ENCODE measurements at regions not wholly inside any gene's neighbourhood (a gene's known extent, or its start where the extent isn't known, plus 50 kb on each side); places are given as distances from the start of the nearest gene placed in this dataset.

GRCh38 chr18:34097312-34097711 lies 127.4 kb downstream of the NOL4 start:
- ATAC-seq (ENCODE audit: low FRiP score in 2 of 2), result no peak
- WGBS, 2 donors, result 31 to 41% methylated on average over 1 of the region's 1 CpG
- no peak overlapping the region for H3K4me3 ChIP-seq
- H3K4me1 ChIP-seq, result no peaks in the 10 kb centered on the region
- H3K27me3 ChIP-seq, result no peaks in the 10 kb centered on the region
- H3K9me3 ChIP-seq, result no peaks in the 10 kb centered on the region
- H3K36me3 ChIP-seq, result no peaks in the 10 kb centered on the region
- DNase-seq, result no peak
- TF ChIP-seq POLR2AphosphoS5 (IDR thresholded peaks at IDR 0.05) (no peak), POLR2A (IDR thresholded peaks at IDR 0.05) (no peak), EP300 (IDR thresholded peaks at IDR 0.05) (no peak), CTCF (IDR thresholded peaks at IDR 0.05) (no peak)
- no peak overlapping the region for H3K27ac ChIP-seq

- 73 to 89% methylated on average over 1 of the region's 1 CpG for WGBS, 2 donors
- no peak for TF ChIP-seq POLR2A (IDR thresholded peaks at IDR 0.05)
- TF ChIP-seq CTCF (IDR thresholded peaks at IDR 0.05), result no peak
- TF ChIP-seq POLR2AphosphoS5 (IDR thresholded peaks at IDR 0.05), result no peak
- no peak for TF ChIP-seq EP300 (IDR thresholded peaks at IDR 0.05)
- DNase-seq (no peak), ATAC-seq (ENCODE audit: low FRiP score in 2 of 2) (no peak)
- H3K9me3 ChIP-seq, result no peaks in the 10 kb centered on the region
- no peaks in the 10 kb centered on the region for H3K4me1 ChIP-seq
- H3K27me3 ChIP-seq, result no peaks in the 10 kb centered on the region
- H3K4me3 ChIP-seq, result no peak overlapping the region
- H3K36me3 ChIP-seq, result no peaks in the 10 kb centered on the region
- no peak overlapping the region for H3K27ac ChIP-seq
These were observed 130.6 kb downstream of the NOL4 start for GRCh38 chr18:34094148-34094547.

- TF ChIP-seq POLR2A (IDR thresholded peaks at IDR 0.05) (no peak), EP300 (IDR thresholded peaks at IDR 0.05) (no peak), CTCF (IDR thresholded peaks at IDR 0.05) (no peak), POLR2AphosphoS5 (IDR thresholded peaks at IDR 0.05) (no peak)
- ATAC-seq (ENCODE audit: low FRiP score in 2 of 2) (no peak), DNase-seq (no peak)
- Histone ChIP-seq H3K4me1 (no peaks in the 10 kb centered on the region), H3K9me3 (no peaks in the 10 kb centered on the region), H3K36me3 (no peaks in the 10 kb centered on the region), H3K27ac (no peak overlapping the region), H3K27me3 (no peaks in the 10 kb centered on the region), H3K4me3 (no peak overlapping the region)
- WGBS, 2 donors, result 81 to 82% methylated on average over 1 of the region's 1 CpG
These were observed 131.9 kb downstream of the NOL4 start for GRCh38 chr18:34092796-34093195.

- Histone ChIP-seq H3K27ac (no peak overlapping the region), H3K27me3 (no peaks in the 10 kb centered on the region), H3K4me3 (no peak overlapping the region), H3K9me3 (no peaks in the 10 kb centered on the region), H3K4me1 (no peaks in the 10 kb centered on the region), H3K36me3 (no peaks in the 10 kb centered on the region)
- TF ChIP-seq CTCF (IDR thresholded peaks at IDR 0.05), result no peak
- TF ChIP-seq EP300 (IDR thresholded peaks at IDR 0.05), result no peak
- no peak for TF ChIP-seq POLR2AphosphoS5 (IDR thresholded peaks at IDR 0.05)
- TF ChIP-seq POLR2A (IDR thresholded peaks at IDR 0.05), result no peak
- ATAC-seq (ENCODE audit: low FRiP score in 2 of 2), result no peak
- 0 to 2% methylated on average over 1 of the region's 1 CpG for WGBS, 2 donors
- DNase-seq, result no peak
These were observed 138.3 kb downstream of the NOL4 start for GRCh38 chr18:34086370-34086769.

GRCh38 chr18:34085140-34085739 lies 139.5 kb downstream of the NOL4 start:
- ATAC-seq (ENCODE audit: low FRiP score in 2 of 2) (no peak), DNase-seq (no peak)
- H3K4me1 ChIP-seq, result no peaks in the 10 kb centered on the region
- TF ChIP-seq CTCF (IDR thresholded peaks at IDR 0.05) (no peak), POLR2AphosphoS5 (IDR thresholded peaks at IDR 0.05) (no peak), EP300 (IDR thresholded peaks at IDR 0.05) (no peak), POLR2A (IDR thresholded peaks at IDR 0.05) (no peak)
- H3K27me3 ChIP-seq, result no peaks in the 10 kb centered on the region
- no peak overlapping the region for H3K27ac ChIP-seq
- 63 to 69% methylated on average over 4 of the region's 4 CpGs for WGBS, 2 donors
- H3K9me3 ChIP-seq, result no peaks in the 10 kb centered on the region
- no peaks in the 10 kb centered on the region for H3K36me3 ChIP-seq
- no peak overlapping the region for H3K4me3 ChIP-seq

All from upper lobe of left lung (tissue), 6 donors.